ENCODE measurements at regions not wholly inside any gene's neighbourhood (a gene's known extent, or its start where the extent isn't known, plus 50 kb on each side); places are given as distances from the start of the nearest gene placed in this dataset.

DNA sequence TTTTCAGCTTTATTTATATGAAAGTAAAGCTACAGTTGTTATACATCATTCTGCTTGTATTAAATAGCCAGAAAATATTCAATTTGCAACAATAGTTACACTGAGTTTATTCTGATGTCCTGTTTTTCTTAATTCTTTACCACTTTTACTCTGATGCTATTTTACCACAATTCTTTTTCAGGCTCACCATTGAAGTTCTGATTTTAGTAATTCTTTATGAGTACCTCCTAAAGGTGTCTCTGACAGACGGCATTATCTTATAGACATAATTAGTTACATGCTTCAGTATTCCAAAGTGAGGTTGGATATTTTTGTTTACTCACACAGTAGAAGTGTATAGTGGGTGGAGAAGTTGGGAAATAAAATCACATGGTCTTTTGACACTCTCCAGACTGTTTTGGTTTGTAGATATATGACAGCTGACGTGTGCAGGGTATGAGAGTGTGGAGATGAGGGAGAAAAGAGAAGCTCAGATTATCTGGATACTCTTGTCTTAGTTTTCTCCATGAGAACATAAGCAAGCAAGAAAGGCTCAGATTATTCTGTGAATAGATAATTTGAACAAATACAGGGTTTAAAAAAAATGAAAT, 97.4 kb downstream of the FBXO4 start (continued):
- TF ChIP-seq RAD21 (IDR thresholded peaks at IDR 0.05; ENCODE audit: low read depth), result no peak
- no peak for TF ChIP-seq JUND (IDR thresholded peaks at IDR 0.05)

DNA sequence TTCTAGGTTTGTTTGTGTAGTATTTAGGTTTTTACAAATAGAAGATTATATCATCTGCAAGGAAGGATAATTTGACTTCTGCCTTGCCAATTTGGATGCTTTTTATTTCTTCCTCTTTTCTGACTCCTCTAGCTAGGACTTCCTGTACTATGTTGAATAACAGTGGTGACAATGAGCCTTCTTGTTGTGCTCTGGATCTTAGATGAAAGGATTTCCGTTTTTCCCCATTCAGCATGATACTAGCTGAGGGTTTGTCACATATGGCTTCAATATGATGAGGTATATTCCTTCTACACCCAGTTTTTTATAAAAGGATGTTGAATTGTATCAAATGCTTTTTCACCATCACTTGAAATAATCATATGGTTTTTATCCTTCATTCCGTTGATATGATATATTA, 101.4 kb downstream of the FBXO4 start:
- peaks cover 13% of the 10 kb centered on the region for H3K27me3 ChIP-seq (ENCODE audit: insufficient read depth, low read length)
- TF ChIP-seq, protein P1, sequence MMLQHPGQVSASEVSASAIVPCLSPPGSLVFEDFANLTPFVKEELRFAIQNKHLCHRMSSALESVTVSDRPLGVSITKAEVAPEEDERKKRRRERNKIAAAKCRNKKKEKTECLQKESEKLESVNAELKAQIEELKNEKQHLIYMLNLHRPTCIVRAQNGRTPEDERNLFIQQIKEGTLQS (IDR thresholded peaks at IDR 0.05), result no peak
- TF ChIP-seq, protein P2, sequence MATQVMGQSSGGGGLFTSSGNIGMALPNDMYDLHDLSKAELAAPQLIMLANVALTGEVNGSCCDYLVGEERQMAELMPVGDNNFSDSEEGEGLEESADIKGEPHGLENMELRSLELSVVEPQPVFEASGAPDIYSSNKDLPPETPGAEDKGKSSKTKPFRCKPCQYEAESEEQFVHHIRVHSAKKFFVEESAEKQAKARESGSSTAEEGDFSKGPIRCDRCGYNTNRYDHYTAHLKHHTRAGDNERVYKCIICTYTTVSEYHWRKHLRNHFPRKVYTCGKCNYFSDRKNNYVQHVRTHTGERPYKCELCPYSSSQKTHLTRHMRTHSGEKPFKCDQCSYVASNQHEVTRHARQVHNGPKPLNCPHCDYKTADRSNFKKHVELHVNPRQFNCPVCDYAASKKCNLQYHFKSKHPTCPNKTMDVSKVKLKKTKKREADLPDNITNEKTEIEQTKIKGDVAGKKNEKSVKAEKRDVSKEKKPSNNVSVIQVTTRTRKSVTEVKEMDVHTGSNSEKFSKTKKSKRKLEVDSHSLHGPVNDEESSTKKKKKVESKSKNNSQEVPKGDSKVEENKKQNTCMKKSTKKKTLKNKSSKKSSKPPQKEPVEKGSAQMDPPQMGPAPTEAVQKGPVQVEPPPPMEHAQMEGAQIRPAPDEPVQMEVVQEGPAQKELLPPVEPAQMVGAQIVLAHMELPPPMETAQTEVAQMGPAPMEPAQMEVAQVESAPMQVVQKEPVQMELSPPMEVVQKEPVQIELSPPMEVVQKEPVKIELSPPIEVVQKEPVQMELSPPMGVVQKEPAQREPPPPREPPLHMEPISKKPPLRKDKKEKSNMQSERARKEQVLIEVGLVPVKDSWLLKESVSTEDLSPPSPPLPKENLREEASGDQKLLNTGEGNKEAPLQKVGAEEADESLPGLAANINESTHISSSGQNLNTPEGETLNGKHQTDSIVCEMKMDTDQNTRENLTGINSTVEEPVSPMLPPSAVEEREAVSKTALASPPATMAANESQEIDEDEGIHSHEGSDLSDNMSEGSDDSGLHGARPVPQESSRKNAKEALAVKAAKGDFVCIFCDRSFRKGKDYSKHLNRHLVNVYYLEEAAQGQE (IDR thresholded peaks at IDR 0.05; ENCODE audit: low read depth), result no peak
- TF ChIP-seq ZNF274 (IDR thresholded peaks at IDR 0.05; ENCODE audit: low read depth, low read length) (no peak), EGR1 (IDR thresholded peaks at IDR 0.05; ENCODE audit: low read depth) (no peak), SP1 (IDR thresholded peaks at IDR 0.05; ENCODE audit: low read depth) (no peak)
- TF ChIP-seq, protein P3, sequence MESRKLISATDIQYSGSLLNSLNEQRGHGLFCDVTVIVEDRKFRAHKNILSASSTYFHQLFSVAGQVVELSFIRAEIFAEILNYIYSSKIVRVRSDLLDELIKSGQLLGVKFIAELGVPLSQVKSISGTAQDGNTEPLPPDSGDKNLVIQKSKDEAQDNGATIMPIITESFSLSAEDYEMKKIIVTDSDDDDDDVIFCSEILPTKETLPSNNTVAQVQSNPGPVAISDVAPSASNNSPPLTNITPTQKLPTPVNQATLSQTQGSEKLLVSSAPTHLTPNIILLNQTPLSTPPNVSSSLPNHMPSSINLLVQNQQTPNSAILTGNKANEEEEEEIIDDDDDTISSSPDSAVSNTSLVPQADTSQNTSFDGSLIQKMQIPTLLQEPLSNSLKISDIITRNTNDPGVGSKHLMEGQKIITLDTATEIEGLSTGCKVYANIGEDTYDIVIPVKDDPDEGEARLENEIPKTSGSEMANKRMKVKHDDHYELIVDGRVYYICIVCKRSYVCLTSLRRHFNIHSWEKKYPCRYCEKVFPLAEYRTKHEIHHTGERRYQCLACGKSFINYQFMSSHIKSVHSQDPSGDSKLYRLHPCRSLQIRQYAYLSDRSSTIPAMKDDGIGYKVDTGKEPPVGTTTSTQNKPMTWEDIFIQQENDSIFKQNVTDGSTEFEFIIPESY (IDR thresholded peaks at IDR 0.05; ENCODE audit: extremely low read depth, insufficient replicate concordance, low read length), result no peak
- no peak overlapping the region for H3K4me3 ChIP-seq (replicated peaks in 1 of 2; ENCODE audit: low read depth in 1 of 2, low read length in 2 of 2)
- ATAC-seq, result no peak
- H4K20me1 ChIP-seq (ENCODE audit: insufficient read depth), result no peaks in the 10 kb centered on the region; the same call in 1 of the 2 replicates
- RAD21 ChIA-PET (ENCODE audit: low non-redundant PET in 1 of 2, low total read pairs in 2 of 2, uncharacterized antibody in 2 of 2, unreplicated experiment in 2 of 2), result no interaction called here
- H3K9ac ChIP-seq (ENCODE audit: low read length), result no peak overlapping the region
- H3K4me1 ChIP-seq (ENCODE audit: control insufficient read depth in 1 of 2, insufficient read depth in 2 of 2, low read length in 2 of 2), result no peaks in the 10 kb centered on the region
- H3K9me3 ChIP-seq (ENCODE audit: control insufficient read depth in 1 of 2, insufficient read depth in 1 of 2, low read depth in 1 of 2, low read length in 2 of 2), result no peaks in the 10 kb centered on the region
- no peaks in the 10 kb centered on the region for H3K9me2 ChIP-seq (ENCODE audit: insufficient read depth)
- no peak overlapping the region for H3K4me2 ChIP-seq (ENCODE audit: low read length)
- no peaks in the 10 kb centered on the region for H3K79me2 ChIP-seq (ENCODE audit: insufficient read depth, low read length)
- POLR2A ChIA-PET, result no interaction called here
- H2AFZ ChIP-seq (ENCODE audit: low read depth, low read length, poor library complexity, severe bottlenecking), result no peak overlapping the region
- H3K27ac ChIP-seq (ENCODE audit: low read depth, low read length), result no peak overlapping the region
- no peak for DNase-seq (ENCODE audit: low read depth, low spot score)
- BruUV-seq (replicated peaks), result no TSS peak
- CTCF ChIA-PET, result no interaction called here
- H3K36me3 ChIP-seq (ENCODE audit: control insufficient read depth in 1 of 2, insufficient read depth in 2 of 2, low read length in 2 of 2), result no peaks in the 10 kb centered on the region
- intact Hi-C loops (cut with micrococcal nuclease), result no loop called here
